Nephron progenitor cell (in vitro differentiated cells): ENCODE measurements at regions not wholly inside any gene's neighbourhood (a gene's known extent, or its start where the extent isn't known, plus 50 kb on each side); places are given as distances from the start of the nearest gene placed in this dataset.

Experiments
- DNase-seq: peaks from one replicate; pipeline ENCODE4 v3.0.0; 2021
- H3K27ac Mint-ChIP-seq: 2 replicates; pipeline ENCODE4 v1.8.0; 2021; ENCODE audit warnings: mild to moderate bottlenecking, moderate library complexity, mixed read lengths
- H3K27me3 Mint-ChIP-seq: 2 replicates; pipeline ENCODE4 v1.8.0; 2021; ENCODE audit warnings: mild to moderate bottlenecking, low read depth, mixed read lengths; ENCODE audit not compliant: poor library complexity
- H3K36me3 Mint-ChIP-seq: 2 replicates; pipeline ENCODE4 v1.8.0; 2021; ENCODE audit warnings: low read depth, mixed read lengths
- H3K4me1 Mint-ChIP-seq: 2 replicates; pipeline ENCODE4 v1.8.0; 2021; ENCODE audit warnings: mixed read lengths
- H3K4me3 Mint-ChIP-seq: 2 replicates; pipeline ENCODE4 v1.8.0; 2021; ENCODE audit warnings: mild to moderate bottlenecking, moderate library complexity, mixed read lengths
- H3K9me3 Mint-ChIP-seq: 2 replicates; pipeline ENCODE4 v1.8.0; 2021; ENCODE audit warnings: mild to moderate bottlenecking, moderate library complexity, mixed read lengths
- CTCF ChIP-seq: fragments of 200-600 bp; sonication (generic); IDR thresholded peaks from 2 replicates; pipeline ENCODE4 v1.5.0; 2021; ENCODE audit warnings: antibody characterized with exemption

GRCh38 chr9:80072451-80072850 lies 500.7 kb downstream of the TLE4 start:
- no peaks in the 10 kb centered on the region for H3K36me3 Mint-ChIP-seq
- no peak overlapping the region for H3K4me3 Mint-ChIP-seq
- H3K4me1 Mint-ChIP-seq, result peaks cover 21% of the 10 kb centered on the region
- H3K27ac Mint-ChIP-seq, result no peak overlapping the region
- peaks cover 3% of the 10 kb centered on the region for H3K9me3 Mint-ChIP-seq
- no peak for DNase-seq
- no peak for TF ChIP-seq CTCF
- H3K27me3 Mint-ChIP-seq, result no peaks in the 10 kb centered on the region

GRCh38 chr9:80070071-80070742 lies 498.4 kb downstream of the TLE4 start:
- Mint-ChIP-seq H3K4me1 (peaks cover 23% of the 10 kb centered on the region), H3K27me3 (no peaks in the 10 kb centered on the region), H3K4me3 (no peak overlapping the region), H3K9me3 (peaks cover 3% of the 10 kb centered on the region), H3K27ac (no peak overlapping the region), H3K36me3 (no peaks in the 10 kb centered on the region)
- TF ChIP-seq CTCF, result no peak
- DNase-seq, result no peak

GRCh38 chr9:80066931-80067330 lies 495.2 kb downstream of the TLE4 start:
- no peaks in the 10 kb centered on the region for H3K36me3 Mint-ChIP-seq
- TF ChIP-seq CTCF, result no peak
- DNase-seq, result no peak
- H3K4me1 Mint-ChIP-seq, result peaks cover 43% of the 10 kb centered on the region
- no peak overlapping the region for H3K4me3 Mint-ChIP-seq
- H3K27ac Mint-ChIP-seq, result no peak overlapping the region
- peaks cover 3% of the 10 kb centered on the region for H3K9me3 Mint-ChIP-seq
- H3K27me3 Mint-ChIP-seq, result peaks cover 3% of the 10 kb centered on the region

- H3K9me3 Mint-ChIP-seq, result peaks cover 25% of the 10 kb centered on the region
- peaks cover 8% of the 10 kb centered on the region for H3K36me3 Mint-ChIP-seq
- peaks cover 48% of the 10 kb centered on the region for H3K4me1 Mint-ChIP-seq
- H3K27ac Mint-ChIP-seq, result peak overlapping the region; percentile 61
- no peak for DNase-seq
- peaks cover 3% of the 10 kb centered on the region for H3K27me3 Mint-ChIP-seq
- no peak overlapping the region for H3K4me3 Mint-ChIP-seq
- no peak for TF ChIP-seq CTCF
These were observed 490.8 kb downstream of the TLE4 start for GRCh38 chr9:80062567-80062966.

GRCh38 chr9:80061940-80062339 lies 490.2 kb downstream of the TLE4 start:
- TF ChIP-seq CTCF, result no peak
- peaks cover 3% of the 10 kb centered on the region for H3K27me3 Mint-ChIP-seq
- DNase-seq, result no peak
- H3K27ac Mint-ChIP-seq, result peak overlapping the region; percentile 61
- H3K4me3 Mint-ChIP-seq, result no peak overlapping the region
- peaks cover 8% of the 10 kb centered on the region for H3K36me3 Mint-ChIP-seq
- peaks cover 30% of the 10 kb centered on the region for H3K9me3 Mint-ChIP-seq
- peaks cover 42% of the 10 kb centered on the region for H3K4me1 Mint-ChIP-seq

- H3K27ac Mint-ChIP-seq, result no peak overlapping the region
- DNase-seq, result no peak
- peaks cover 3% of the 10 kb centered on the region for H3K27me3 Mint-ChIP-seq
- H3K36me3 Mint-ChIP-seq, result peaks cover 8% of the 10 kb centered on the region
- H3K9me3 Mint-ChIP-seq, result peaks cover 39% of the 10 kb centered on the region
- no peak overlapping the region for H3K4me3 Mint-ChIP-seq
- TF ChIP-seq CTCF, result no peak
- peaks cover 33% of the 10 kb centered on the region for H3K4me1 Mint-ChIP-seq
These were observed 489.3 kb downstream of the TLE4 start for GRCh38 chr9:80061096-80061495.
